ENCODE measurements at regions not wholly inside any gene's neighbourhood (a gene's known extent, or its start where the extent isn't known, plus 50 kb on each side); places are given as distances from the start of the nearest gene placed in this dataset.

- no peak for DNase-seq
Observed at GRCh38 chr11:19393941-19394340, 153.2 kb upstream of the E2F8 start.

GRCh38 chr11:19392847-19393518, 152.2 kb upstream of the E2F8 start:
- DNase-seq: no peak

GRCh38 chr11:19392321-19392720, 151.6 kb upstream of the E2F8 start:
- DNase-seq: no peak

- no peak for DNase-seq
Observed at GRCh38 chr11:19391652-19392051, 150.9 kb upstream of the E2F8 start.

- no peak for DNase-seq
Observed at GRCh38 chr11:19391026-19391425, 150.3 kb upstream of the E2F8 start.

- DNase-seq: no peak
Observed at GRCh38 chr11:19389787-19390303, 149.1 kb upstream of the E2F8 start.

GRCh38 chr11:19382131-19382611, 141.4 kb upstream of the E2F8 start:
- no peak for DNase-seq

GRCh38 chr11:19380375-19380774, 139.6 kb upstream of the E2F8 start:
- DNase-seq: no peak

- DNase-seq: no peak
Observed at GRCh38 chr11:19379465-19379864, 138.7 kb upstream of the E2F8 start.

- no peak for DNase-seq
Observed at GRCh38 chr11:19378814-19379213, 138.1 kb upstream of the E2F8 start.

- no peak for DNase-seq
Observed at GRCh38 chr11:19377881-19378280, 137.1 kb upstream of the E2F8 start.

GRCh38 chr11:19375440-19375839, 134.7 kb upstream of the E2F8 start:
- no peak for DNase-seq

GRCh38 chr11:19374151-19374569, 133.4 kb upstream of the E2F8 start:
- DNase-seq: no peak

GRCh38 chr11:19372381-19372780, 131.6 kb upstream of the E2F8 start:
- DNase-seq: no peak

- no peak for DNase-seq
Observed at GRCh38 chr11:19370100-19370861, 129.5 kb upstream of the E2F8 start.

- DNase-seq: no peak
Observed at GRCh38 chr11:19368726-19369375, 128.1 kb upstream of the E2F8 start.

GRCh38 chr11:19366992-19367709, 126.4 kb upstream of the E2F8 start:
- no peak for DNase-seq

- no peak for DNase-seq
Observed at GRCh38 chr11:19365743-19366410, 125.1 kb upstream of the E2F8 start.

- DNase-seq: no peak
Observed at GRCh38 chr11:19359221-19360000, 118.7 kb upstream of the E2F8 start.

- no peak for DNase-seq
Observed at GRCh38 chr11:19357943-19358342, 117.2 kb upstream of the E2F8 start.

- no peak for DNase-seq
Observed at GRCh38 chr11:19355601-19356000, 114.9 kb upstream of the E2F8 start.

Data from CD4-positive, alpha-beta T cell treated with Interleukin-6 for 4 hours (primary cell).